Esophagus squamous epithelium (tissue), 5 donors: ENCODE measurements at regions not wholly inside any gene's neighbourhood (a gene's known extent, or its start where the extent isn't known, plus 50 kb on each side); places are given as distances from the start of the nearest gene placed in this dataset.

Experiments
- DNase-seq: peaks from one replicate; lab custom pipeline; 2025; lab: John Stamatoyannopoulos, UW
- H3K27ac ChIP-seq, 4 donors: fragments of 200-600 bp; sonication (generic); one replicate each; pipeline ENCODE4 v1.5.1; 2016 to 2019; ENCODE audit warnings: mild to moderate bottlenecking in 1 of 4
- H3K27me3 ChIP-seq, 4 donors: fragments of 200-600 bp; sonication (generic); 1 replicate in 3 of 4; 2 replicates in 1 of 4; pipeline versions ENCODE4 v1.5.1 to v1.6.0; 2017 to 2021; ENCODE audit warnings: antibody characterized with exemption in 1 of 4
- H3K36me3 ChIP-seq, 3 donors: fragments of 200-600 bp; sonication (generic); one replicate each; pipeline ENCODE4 v1.5.1; 2016 to 2019
- H3K4me1 ChIP-seq, 3 donors: fragments of 200-600 bp; sonication (generic); one replicate each; pipeline ENCODE4 v1.5.1; 2017 to 2019
- H3K4me3 ChIP-seq, 4 donors: fragments of 200-600 bp; sonication (generic); 1 replicate in 3 of 4; 2 replicates in 1 of 4; pipeline ENCODE4 v1.5.1; 2016 to 2019; ENCODE audit warnings: mild to moderate bottlenecking in 2 of 4, moderate library complexity in 1 of 4
- H3K9me3 ChIP-seq, 3 donors: fragments of 200-600 bp; sonication (generic); one replicate each; pipeline ENCODE4 v1.5.1; 2016 to 2019
- POLR2A ChIP-seq, 4 donors: fragments of 450-650 bp; IDR thresholded peaks; one replicate each; pipeline ENCODE4 v1.6.1; 2017; ENCODE audit warnings: antibody characterized with exemption in 4 of 4, mild to moderate bottlenecking in 4 of 4, moderate library complexity in 3 of 4
- WGBS, 2 donors: methylation state at CpG; one replicate each; pipeline ENCODE4 v1.1.5; 2018; 5-methylcytosine and 5-hydroxymethylcytosine counted together
- intact Hi-C: fragments of 100-400 bp; cut with DNase I; formaldehyde crosslinking; loops from one replicate; pipeline ENCODE4 v1.15.0; 2022
- TF ChIP-seq, protein P1 (sequence below), 6 experiments: fragments of 450-650 bp in 4 of 6; fragments of 200-600 bp in 2 of 6; sonication (generic) in 2 of 6; IDR thresholded peaks; one replicate each; pipeline ENCODE4 v1.5.1; 2016 to 2019; ENCODE audit warnings: antibody characterized with exemption in 6 of 6, mild to moderate bottlenecking in 4 of 6, moderate library complexity in 4 of 6
- donor health status: DM: yes; HTN: yes; CAD: no.

GRCh38 chr22:25437414-25438160 is 126.9 kb upstream of the GRK3 start:
- peaks cover 0 to 6% (median 0%) of the 10 kb centered on the region in 4 donors for H3K27me3 ChIP-seq
- no peak overlapping the region for H3K4me3 ChIP-seq
- no peaks in the 10 kb centered on the region for H3K36me3 ChIP-seq
- no peak for DNase-seq
- H3K27ac ChIP-seq = no peak overlapping the region
- H3K4me1 ChIP-seq = no peaks in the 10 kb centered on the region
- 29 to 81% methylated on average over 1 to 3 of the region's 8 CpGs for WGBS, 2 donors
- H3K9me3 ChIP-seq = no peaks in the 10 kb centered on the region
- intact Hi-C loops = no loop called here
- TF ChIP-seq POLR2A (IDR thresholded peaks at IDR 0.05) = no peak

DNA sequence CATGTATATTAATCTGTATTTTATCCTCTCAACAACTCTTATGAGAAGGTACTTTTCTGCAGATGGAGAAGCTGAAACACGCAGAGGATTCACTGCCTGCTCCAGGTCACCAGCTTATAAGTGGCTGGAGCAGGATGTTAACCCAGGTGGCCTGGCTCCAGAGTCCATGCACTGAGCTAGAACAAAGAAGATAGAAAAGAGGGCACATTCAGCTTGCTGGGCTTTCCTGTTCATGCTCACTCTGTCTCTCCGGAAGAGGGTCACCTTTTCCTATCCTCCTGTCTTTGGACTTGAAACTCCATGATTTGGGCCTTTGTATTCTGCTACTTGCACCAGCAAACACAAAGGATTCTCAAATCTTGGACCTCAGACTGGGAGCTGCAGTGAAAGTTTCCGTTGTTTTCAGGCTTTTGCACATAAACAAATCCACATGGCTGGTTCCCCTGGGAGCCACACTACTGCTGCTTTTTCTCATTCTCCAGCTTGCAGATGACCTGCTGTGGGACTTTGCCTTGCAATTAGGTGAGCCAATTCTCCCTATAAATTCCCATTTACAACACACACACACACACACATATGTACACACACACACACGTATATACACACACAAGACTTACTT is 117.3 kb upstream of the GRK3 start:
- TF ChIP-seq POLR2A (IDR thresholded peaks at IDR 0.05) = no peak
- TF ChIP-seq, protein P1, sequence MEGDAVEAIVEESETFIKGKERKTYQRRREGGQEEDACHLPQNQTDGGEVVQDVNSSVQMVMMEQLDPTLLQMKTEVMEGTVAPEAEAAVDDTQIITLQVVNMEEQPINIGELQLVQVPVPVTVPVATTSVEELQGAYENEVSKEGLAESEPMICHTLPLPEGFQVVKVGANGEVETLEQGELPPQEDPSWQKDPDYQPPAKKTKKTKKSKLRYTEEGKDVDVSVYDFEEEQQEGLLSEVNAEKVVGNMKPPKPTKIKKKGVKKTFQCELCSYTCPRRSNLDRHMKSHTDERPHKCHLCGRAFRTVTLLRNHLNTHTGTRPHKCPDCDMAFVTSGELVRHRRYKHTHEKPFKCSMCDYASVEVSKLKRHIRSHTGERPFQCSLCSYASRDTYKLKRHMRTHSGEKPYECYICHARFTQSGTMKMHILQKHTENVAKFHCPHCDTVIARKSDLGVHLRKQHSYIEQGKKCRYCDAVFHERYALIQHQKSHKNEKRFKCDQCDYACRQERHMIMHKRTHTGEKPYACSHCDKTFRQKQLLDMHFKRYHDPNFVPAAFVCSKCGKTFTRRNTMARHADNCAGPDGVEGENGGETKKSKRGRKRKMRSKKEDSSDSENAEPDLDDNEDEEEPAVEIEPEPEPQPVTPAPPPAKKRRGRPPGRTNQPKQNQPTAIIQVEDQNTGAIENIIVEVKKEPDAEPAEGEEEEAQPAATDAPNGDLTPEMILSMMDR (IDR thresholded peaks at IDR 0.05) = no peak
- peak overlapping the region in 1 of 4 donors; percentile 67 for H3K4me3 ChIP-seq
- no peaks in the 10 kb centered on the region for H3K36me3 ChIP-seq
- H3K27ac ChIP-seq = no peak overlapping the region
- H3K4me1 ChIP-seq = peaks cover 6 to 43% (median 18%) of the 10 kb centered on the region in 3 donors
- no peaks in the 10 kb centered on the region for H3K9me3 ChIP-seq
- DNase-seq = no peak
- 29 to 53% methylated on average over 4 of the region's 4 CpGs for WGBS, 2 donors
- intact Hi-C loops = loop anchor here (10.0 kb wide), 1 partner anchor 82 kb away; no protein-coding TSS in a partner anchor
- no peaks in the 10 kb centered on the region for H3K27me3 ChIP-seq

GRCh38 chr22:25447686-25448434 is 116.6 kb upstream of the GRK3 start:
- Histone ChIP-seq H3K27ac (peak overlapping the region; percentile 50 to 85 (median 82)), H3K9me3 (no peaks in the 10 kb centered on the region), H3K4me1 (peaks cover 6 to 50% (median 18%) of the 10 kb centered on the region in 3 donors), H3K4me3 (peak overlapping the region; percentile 55 to 72 (median 68)), H3K36me3 (peaks cover 0 to 1% (median 0%) of the 10 kb centered on the region in 3 donors), H3K27me3 (no peaks in the 10 kb centered on the region)
- TF ChIP-seq POLR2A (IDR thresholded peaks at IDR 0.05) = peak in 1 of 4 donors; percentile 30
- TF ChIP-seq, protein P1 (IDR thresholded peaks at IDR 0.05) = peak; percentile 83 to 95 (median 88)
- intact Hi-C loops = loop anchor here (10.0 kb wide), 1 partner anchor 83 kb away; no protein-coding TSS in a partner anchor
- peak; percentile 42 for DNase-seq
- WGBS, 2 donors = 5 to 9% methylated on average over 14 to 19 of the region's 30 CpGs

DNA sequence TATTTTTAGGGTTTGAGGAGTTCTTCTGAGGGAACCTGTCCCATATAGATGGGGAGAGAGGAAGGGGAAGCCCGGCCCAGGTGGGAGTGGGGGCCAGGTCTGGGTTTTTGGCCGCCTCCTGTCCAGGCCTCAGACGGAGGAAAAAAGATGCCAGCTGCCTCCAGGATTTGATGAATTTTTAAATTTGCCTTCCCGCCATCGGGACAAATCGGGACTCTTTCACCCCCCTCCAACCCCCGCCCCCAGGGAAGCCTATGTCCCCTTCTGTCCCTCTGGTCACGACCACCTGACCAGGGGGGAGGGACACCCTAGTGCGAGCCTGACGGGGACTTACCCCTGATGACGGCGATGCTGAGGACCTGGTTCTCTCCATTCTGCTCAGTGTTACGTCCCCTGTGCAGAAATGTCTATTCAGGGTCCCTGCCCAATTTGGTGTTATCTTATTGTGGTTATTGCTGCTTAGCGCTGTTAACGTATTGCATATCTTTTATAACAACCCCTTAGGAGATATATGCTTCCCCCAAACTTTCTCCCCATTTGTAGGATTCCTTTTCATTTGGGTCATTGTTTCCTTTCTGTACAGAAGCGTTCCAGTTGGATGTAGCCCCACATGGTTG is 115.9 kb upstream of the GRK3 start:
- Histone ChIP-seq H3K36me3 (peaks cover 0 to 8% (median 0%) of the 10 kb centered on the region in 3 donors), H3K4me3 (peak overlapping the region; percentile 55 to 72 (median 68)), H3K27ac (peak overlapping the region in 3 of 4 donors; percentile 79 to 85 (median 85)), H3K9me3 (no peaks in the 10 kb centered on the region), H3K4me1 (peaks cover 6 to 53% (median 18%) of the 10 kb centered on the region in 3 donors), H3K27me3 (no peaks in the 10 kb centered on the region)
- TF ChIP-seq, protein P1 (IDR thresholded peaks at IDR 0.05) = no peak
- intact Hi-C loops = loop anchor here (10.0 kb wide), 1 partner anchor 84 kb away; no protein-coding TSS in a partner anchor
- no peak for DNase-seq
- 1% methylated on average over 8 to 14 of the region's 16 CpGs for WGBS, 2 donors

DNA sequence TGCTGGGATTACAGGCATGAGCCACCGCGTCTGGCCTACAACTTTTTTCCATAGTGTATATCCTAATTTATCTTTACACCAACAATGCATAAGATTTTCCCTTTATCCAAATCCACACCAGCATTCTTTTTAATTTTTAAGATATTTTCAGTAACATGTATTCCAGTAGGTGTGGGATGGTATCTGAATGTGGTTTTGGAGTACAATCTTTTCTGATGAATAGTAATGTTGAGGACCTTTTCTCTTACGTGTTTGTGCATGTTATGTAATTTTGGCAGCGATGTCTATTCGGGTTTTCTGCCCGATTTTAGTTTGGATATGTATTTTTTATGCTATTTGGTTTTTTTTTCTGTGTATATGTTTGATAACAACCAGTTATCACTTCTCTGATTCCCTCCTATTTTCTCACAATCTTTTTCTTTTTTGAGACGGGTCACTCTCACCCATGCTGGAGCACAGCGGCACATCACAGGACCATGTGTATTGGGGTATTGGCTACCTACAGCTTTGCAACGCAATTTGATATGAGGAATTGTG is 114.6 kb upstream of the GRK3 start:
- H3K36me3 ChIP-seq = peaks cover 0 to 21% (median 0%) of the 10 kb centered on the region in 3 donors
- no peaks in the 10 kb centered on the region for H3K27me3 ChIP-seq
- H3K4me3 ChIP-seq = peak overlapping the region in 1 of 4 donors; percentile 67
- TF ChIP-seq, protein P1 (IDR thresholded peaks at IDR 0.05) = no peak
- no peak for TF ChIP-seq POLR2A (IDR thresholded peaks at IDR 0.05)
- no peaks in the 10 kb centered on the region for H3K9me3 ChIP-seq
- peaks cover 6 to 53% (median 18%) of the 10 kb centered on the region in 3 donors for H3K4me1 ChIP-seq
- DNase-seq = no peak
- WGBS, 2 donors = 51 to 63% methylated on average over 9 of the region's 9 CpGs
- no peak overlapping the region for H3K27ac ChIP-seq
- intact Hi-C loops = loop anchor here (10.0 kb wide), 1 partner anchor 85 kb away; no protein-coding TSS in a partner anchor
